ENCODE measurements at regions not wholly inside any gene's neighbourhood (a gene's known extent, or its start where the extent isn't known, plus 50 kb on each side); places are given as distances from the start of the nearest gene placed in this dataset.

GRCh38 chr1:38605063-38605462 lies 254.5 kb downstream of the RRAGC start (continued):
- TF ChIP-seq ZNF462 (CRISPR knock-in tag; IDR thresholded peaks at IDR 0.05), result no peak

GRCh38 chr1:38603907-38604306 lies 255.7 kb downstream of the RRAGC start:
- Mint-ChIP-seq H3K4me3 (no peak overlapping the region), H3K9me3 (no peaks in the 10 kb centered on the region), H3K27me3 (ENCODE audit: insufficient read depth, low read depth, poor library complexity) (peaks cover 25% of the 10 kb centered on the region), H3K36me3 (ENCODE audit: low read depth) (no peaks in the 10 kb centered on the region), H3K27ac (no peak overlapping the region; the same call in 1 of the 2 replicates), H3K4me1 (peaks cover 23% of the 10 kb centered on the region)
- Histone ChIP-seq H3K4me3 (no peak overlapping the region), H4K20me1 (replicated peaks; ENCODE audit: insufficient read depth) (no peaks in the 10 kb centered on the region), H3K4me2 (no peak overlapping the region), H3K36me3 (ENCODE audit: insufficient read depth) (no peaks in the 10 kb centered on the region), H3K27ac (ENCODE audit: low read depth) (no peak overlapping the region), H2AFZ (no peak overlapping the region), H3F3A (replicated peaks; ENCODE audit: low read depth) (no peaks in the 10 kb centered on the region), H3K79me2 (replicated peaks; ENCODE audit: insufficient read depth) (no peaks in the 10 kb centered on the region), H3K4me1 (ENCODE audit: insufficient read depth) (peaks cover 23% of the 10 kb centered on the region), H3K27me3 (ENCODE audit: insufficient read depth) (peaks cover 93% of the 10 kb centered on the region), H3K9me2 (ENCODE audit: insufficient read depth) (no peaks in the 10 kb centered on the region)
- ATAC-seq (no peak), DNase-seq (ENCODE audit: low spot score) (no peak)
- TF ChIP-seq CREB1 (CRISPR knock-in tag; IDR thresholded peaks at IDR 0.05; ENCODE audit: low read depth), result no peak
- TF ChIP-seq EZH2phosphoT487 (IDR thresholded peaks at IDR 0.05; ENCODE audit: unreplicated experiment), result no peak
- TF ChIP-seq JUNB (IDR thresholded peaks at IDR 0.05; ENCODE audit: unreplicated experiment), result no peak
- no peak for TF ChIP-seq NANOG (IDR thresholded peaks at IDR 0.05; ENCODE audit: borderline replicate concordance)
- TF ChIP-seq POLR2AphosphoS5 (IDR thresholded peaks at IDR 0.05; ENCODE audit: low read depth), result no peak
- no peak for TF ChIP-seq ZNF114 (CRISPR knock-in tag; IDR thresholded peaks at IDR 0.05)
- TF ChIP-seq ETS1 (IDR thresholded peaks at IDR 0.05), result no peak
- TF ChIP-seq STAT1 (IDR thresholded peaks at IDR 0.05; ENCODE audit: unreplicated experiment), result no peak
- no peak for TF ChIP-seq ZNF462 (CRISPR knock-in tag; IDR thresholded peaks at IDR 0.05)
- TF ChIP-seq EZH2 (IDR thresholded peaks at IDR 0.05; ENCODE audit: low read depth, unreplicated experiment), result no peak

All from GM23338 (cell line).